Right hindlimb (tissue), 1 donor: ENCODE measurements at regions not wholly inside any gene's neighbourhood (a gene's known extent, or its start where the extent isn't known, plus 50 kb on each side); places are given as distances from the start of the nearest gene placed in this dataset.
"Not testable (repeated sequence)": the region's sequence is repeated elsewhere in the genome, so short reads cannot be mapped to it uniquely, and the experiment has no call there.

Experiments
- DNase-seq: peaks from one replicate; pipeline ENCODE4 v3.0.0-alpha.2; 2018

- DNase-seq: no peak
These were observed 133.7 kb downstream of the ATL2 start for GRCh38 chr2:38243186-38243880.

GRCh38 chr2:38239452-38239851, 137.6 kb downstream of the ATL2 start:
- DNase-seq: peak; percentile 63

DNA sequence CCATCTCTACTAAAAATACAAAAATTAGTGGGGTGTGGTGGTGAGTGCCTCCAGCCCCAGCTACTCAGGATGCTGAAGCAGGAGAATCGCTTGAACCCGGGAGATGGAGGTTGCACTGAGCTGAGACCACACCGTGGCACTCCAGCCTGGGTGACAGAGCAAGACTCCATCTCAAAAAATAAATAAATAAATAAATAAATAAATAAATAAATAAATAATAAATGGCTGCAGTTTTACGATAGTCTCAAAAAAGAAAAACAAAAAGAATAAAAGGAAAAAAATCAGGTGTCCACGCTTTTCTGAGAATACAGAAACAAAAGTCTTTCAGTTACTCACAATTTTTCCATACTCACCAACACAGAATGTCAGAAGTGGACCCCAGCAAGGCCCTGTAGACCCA, 138.4 kb downstream of the ATL2 start:
- not testable (repeated sequence) for DNase-seq

DNA sequence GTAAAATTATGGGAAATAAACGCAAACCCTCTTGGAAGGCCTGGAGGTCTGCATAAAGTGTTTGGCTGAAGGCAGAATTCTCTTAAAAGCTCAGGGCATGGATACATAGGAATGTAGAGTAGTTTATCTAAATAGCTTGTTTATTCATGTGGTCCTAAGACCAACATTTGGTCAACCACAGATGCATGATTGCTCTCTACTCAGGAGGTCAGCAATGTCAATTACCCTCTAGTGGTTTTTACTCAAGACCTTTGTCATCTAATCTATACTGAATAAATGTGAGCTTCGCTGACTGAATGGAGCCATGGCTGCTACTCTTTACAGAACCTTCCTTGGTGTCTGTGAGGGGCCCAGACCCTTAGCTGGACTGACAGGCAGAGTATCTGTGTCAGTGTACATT, 139.8 kb downstream of the ATL2 start:
- DNase-seq: no peak

DNA sequence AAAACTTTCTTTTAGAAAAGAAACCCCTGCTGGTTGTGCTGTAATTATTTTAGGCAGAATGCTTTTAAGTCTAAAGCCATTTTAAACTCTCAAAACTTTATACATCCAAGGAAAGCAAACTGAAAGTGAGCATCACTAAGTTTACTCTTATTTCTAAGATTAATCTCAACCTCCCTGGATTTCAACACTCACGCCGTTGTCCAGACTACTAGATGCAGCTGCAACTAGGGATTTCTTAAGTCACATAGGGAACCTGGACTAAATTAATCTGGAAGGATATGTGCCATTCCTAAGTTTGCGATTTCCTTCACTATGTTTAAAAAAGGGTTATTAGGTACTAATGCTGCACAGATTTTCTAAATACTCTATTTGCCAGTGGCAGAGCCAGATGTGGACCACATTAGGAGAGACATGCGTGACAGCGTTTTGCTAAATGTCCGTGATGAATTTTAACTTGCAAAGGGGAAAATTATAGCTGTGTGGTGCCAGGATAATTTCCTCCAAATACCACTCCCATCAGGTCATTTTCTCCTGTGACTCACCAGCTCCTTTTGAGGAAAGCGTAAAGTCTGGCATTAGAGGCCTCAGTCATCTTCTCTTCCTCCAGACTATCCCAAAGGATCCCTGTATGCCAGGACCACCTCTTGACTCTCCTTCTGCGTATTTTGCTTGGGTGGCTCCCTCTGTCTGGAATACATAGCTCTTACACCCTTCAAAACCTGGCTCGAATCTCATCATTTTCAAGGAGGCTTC, 143.7 kb downstream of the ATL2 start:
- DNase-seq: peak; percentile 50

- no peak for DNase-seq
These were observed 144.6 kb downstream of the ATL2 start for GRCh38 chr2:38232454-38232853.

DNA sequence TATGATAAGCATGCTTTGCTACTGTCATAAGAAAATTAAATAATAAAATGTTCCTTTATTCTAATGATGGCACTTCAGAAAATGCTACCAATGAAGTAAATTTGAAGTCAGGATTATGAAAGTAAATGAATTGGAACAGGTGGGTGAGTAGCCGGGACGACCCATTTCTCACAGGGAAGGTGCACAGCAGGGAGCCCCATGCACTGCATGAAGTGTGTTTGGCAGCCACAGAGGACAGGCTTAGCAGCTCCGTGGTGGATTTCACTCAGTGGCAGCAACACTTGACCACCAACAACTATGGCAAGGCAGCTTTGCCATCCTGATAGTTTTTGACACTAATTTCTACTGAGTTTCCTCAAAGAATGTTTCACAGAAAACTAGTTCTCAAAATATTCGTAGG, 146.3 kb downstream of the ATL2 start:
- no peak for DNase-seq

DNA sequence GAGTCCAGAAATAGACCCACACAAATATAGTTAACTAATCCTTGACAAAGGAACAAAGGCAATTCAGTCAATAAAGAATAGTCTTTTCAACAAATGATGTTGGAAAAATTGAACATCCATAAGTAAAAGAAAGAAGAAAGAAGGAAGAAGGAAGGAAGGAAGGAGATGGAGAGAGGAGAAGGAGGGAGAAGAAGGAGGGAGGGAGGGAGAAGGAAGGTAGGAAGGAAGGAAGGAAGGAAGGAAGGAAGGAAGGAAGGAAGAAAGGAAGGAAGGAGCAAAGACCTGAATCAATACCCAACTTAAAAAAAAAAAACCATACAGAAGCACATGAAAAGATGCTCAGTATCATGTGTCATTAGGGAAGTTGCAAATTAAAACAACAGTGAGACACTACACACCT, 148.3 kb downstream of the ATL2 start:
- no peak for DNase-seq

- no peak for DNase-seq
These were observed 149.0 kb upstream of the CYP1B1 start for GRCh38 chr2:38224821-38225437.

- DNase-seq: no peak
These were observed 148.2 kb upstream of the CYP1B1 start for GRCh38 chr2:38224181-38224580.

DNA sequence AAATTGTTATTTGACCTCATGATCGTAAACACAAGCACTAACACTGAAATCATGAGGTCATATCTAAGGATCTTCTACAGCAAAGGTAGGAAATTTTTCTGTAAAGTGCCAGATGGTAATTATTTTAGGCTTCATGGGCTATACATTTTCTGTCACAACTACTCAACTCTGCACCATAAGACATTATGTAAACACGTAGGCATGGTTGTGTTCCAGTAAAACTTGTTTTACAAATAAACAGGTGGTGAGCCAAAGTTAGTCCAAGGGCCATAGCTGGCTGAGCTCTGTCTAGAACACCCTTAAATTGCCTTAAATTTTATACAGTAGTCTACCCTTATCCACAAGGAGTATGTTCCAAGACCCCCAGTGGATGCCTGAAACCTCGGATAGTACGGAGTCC, 147.3 kb upstream of the CYP1B1 start:
- no peak for DNase-seq

- DNase-seq: no peak
These were observed 144.2 kb upstream of the CYP1B1 start for GRCh38 chr2:38220164-38220563.

- no peak for DNase-seq
These were observed 143.0 kb upstream of the CYP1B1 start for GRCh38 chr2:38218995-38219394.

DNA sequence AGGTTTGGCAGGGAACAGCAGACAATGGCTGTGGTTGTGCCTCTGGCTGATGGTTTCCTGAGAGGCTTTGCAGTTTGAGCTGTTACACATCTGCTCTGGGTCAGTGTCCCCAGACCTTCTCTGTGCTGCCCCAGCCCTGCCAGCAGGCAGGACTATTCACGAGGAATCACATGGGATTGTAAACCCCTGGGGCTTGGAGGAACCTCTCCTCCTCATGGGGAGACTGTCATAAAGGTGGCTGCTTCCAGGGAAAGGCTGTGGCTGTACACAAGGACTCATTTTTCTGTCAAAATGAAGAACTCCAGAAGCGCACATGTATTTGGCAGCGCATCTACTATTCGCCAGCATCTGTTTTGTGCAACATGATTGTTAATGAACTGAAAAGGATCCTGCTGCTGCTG, 142.6 kb upstream of the CYP1B1 start:
- no peak for DNase-seq

GRCh38 chr2:38217401-38218188, 141.6 kb upstream of the CYP1B1 start:
- DNase-seq: no peak

DNA sequence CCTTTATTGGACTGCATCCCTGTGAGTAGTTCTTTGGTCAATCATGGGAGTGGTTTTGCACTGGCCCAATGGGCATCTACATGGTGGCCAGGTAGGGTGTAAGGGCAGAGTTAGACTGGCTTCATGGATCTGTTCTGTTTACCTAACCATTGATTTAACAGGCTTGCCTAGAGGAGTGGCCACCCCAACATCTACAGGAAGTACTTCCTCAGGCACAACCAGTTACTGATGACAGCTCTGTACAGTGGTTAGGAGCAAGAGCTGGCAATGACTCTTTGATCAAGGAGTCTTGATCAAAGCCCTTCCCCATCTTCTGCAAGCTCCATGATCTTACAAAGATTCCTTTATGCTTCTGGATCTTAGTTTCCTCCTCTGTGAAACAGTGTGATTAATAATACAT, 140.9 kb upstream of the CYP1B1 start:
- DNase-seq: no peak

- no peak for DNase-seq
These were observed 140.0 kb upstream of the CYP1B1 start for GRCh38 chr2:38215993-38216392.

- no peak for DNase-seq
These were observed 139.6 kb upstream of the CYP1B1 start for GRCh38 chr2:38215522-38215921.

DNA sequence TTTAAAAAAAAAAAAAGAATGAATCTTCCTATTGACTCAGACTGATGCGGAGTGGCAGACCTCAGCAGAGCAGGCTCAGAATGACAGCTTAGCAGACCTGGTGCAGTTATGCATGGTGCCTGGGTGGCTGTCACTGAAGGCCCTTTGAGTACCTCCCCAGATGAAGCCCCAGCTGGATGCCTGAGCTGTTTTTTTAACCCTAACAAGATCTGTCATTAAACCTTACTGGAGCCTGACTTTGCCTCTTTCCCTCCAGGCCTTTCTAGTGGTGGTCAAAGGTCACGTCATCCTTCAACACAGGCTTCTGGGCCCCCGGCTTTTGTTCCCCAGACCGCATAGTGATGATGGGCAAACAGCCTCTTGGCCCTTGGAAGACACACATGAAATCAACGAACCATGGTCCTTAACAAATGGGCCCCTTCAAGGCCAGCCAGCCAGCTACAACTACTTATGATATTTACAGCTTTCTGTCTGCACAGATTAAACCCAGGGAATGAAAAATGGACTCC, 138.3 kb upstream of the CYP1B1 start:
- no peak for DNase-seq

DNA sequence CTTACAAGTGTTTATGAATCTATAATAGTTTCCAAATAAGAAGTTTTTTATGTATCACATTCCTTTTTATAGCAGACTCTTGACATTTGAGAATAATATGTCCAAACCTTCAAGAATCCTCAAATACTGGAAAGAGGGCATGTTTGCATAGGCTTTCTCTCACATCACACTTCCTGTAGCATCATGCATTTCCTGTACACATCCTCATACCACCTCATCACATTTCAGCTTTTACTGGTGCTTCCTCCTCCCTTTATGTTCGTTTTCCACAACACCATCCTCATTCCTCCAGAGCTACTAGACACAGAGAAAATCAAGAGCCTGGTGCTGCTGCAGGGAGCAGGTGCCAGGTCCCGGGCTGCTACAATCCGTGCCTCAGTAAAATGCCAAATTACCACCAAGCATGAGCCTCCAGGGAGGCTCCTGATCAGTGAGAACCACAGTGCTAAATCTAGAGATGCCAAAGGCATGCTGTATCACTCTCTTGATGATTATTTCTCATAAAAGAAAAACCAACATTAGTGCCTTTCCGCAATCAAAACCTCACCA, 137.7 kb upstream of the CYP1B1 start:
- DNase-seq: no peak

DNA sequence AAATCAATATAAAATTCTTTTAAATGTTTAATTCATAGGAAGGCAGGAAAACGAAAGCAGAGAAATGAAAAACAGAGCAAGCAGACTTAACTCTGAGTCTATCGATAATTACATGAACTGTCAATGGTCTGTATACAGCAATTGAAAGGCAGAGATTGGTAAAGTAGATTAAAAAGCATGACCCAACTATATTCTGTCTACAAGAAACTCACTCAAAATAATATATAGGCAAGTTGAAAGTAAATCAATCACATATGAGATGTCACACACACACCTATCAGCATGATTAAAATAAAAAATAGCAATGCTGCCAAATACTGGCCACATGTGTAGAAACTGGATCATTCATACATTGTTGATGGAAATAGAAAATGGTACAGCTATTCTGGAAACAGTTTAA, 136.4 kb upstream of the CYP1B1 start:
- DNase-seq: no peak

DNA sequence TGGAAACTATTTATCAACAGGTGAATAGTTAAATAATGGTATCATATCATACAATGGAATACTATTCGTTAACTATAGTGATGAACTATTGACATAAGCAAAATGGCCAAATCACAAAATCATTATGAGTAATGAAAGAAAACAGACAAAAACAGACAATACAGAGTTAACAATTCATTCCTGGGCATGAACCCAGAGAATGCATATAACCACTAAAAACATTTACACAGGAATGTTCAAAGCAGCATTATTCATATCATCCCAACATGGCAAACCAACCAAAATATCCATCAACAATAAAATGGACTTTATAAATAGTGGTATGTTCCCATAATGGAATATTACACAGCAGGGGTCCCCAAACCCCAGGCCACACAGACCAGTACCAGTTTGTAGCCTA, 131.2 kb upstream of the CYP1B1 start:
- DNase-seq: no peak

DNA sequence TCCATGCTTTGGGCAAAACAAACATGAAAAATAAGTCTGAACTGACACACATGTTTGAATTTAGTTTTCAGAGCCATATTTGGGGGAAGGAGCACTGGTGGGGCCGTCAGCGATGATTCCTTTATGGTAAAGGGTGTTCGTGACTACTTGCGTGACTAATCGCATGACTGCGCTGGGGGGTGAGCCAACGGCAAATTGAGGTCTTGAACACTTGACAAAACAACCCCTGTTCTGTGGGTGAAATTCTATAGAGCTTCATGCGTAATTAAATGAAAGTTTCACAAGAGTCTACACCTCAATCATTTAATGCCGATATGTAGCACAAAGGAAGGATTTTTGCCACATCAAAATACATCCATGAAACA, 127.5 kb upstream of the CYP1B1 start:
- DNase-seq: no peak
